Tibial artery (tissue), 4 donors: ENCODE measurements at regions not wholly inside any gene's neighbourhood (a gene's known extent, or its start where the extent isn't known, plus 50 kb on each side); places are given as distances from the start of the nearest gene placed in this dataset.

ENCODE experiments used
- DNase-seq, 2 donors: peaks; one replicate each; pipeline ENCODE4 v3.0.0-alpha.2; 2019
- H3K27ac ChIP-seq, 2 donors: fragments of 200-600 bp; sonication (generic) in 1 of 2; 1 replicate in 1 of 2; 2 replicates in 1 of 2; pipeline ENCODE4 v1.5.1; 2018 to 2019; ENCODE audit warnings: mild to moderate bottlenecking in 1 of 2
- H3K27me3 ChIP-seq, 2 donors: fragments of 200-600 bp; sonication (generic) in 1 of 2; one replicate each; pipeline versions ENCODE4 v1.5.1 to v1.6.0; 2016 to 2019
- H3K36me3 ChIP-seq, 3 donors: fragments of 200-600 bp; sonication (generic) in 2 of 3; one replicate each; pipeline ENCODE4 v1.5.1; 2016 to 2019; ENCODE audit warnings: mild to moderate bottlenecking in 2 of 3
- H3K4me1 ChIP-seq, 4 donors: fragments of 200-600 bp; sonication (generic) in 2 of 4; 1 replicate in 3 of 4; 2 replicates in 1 of 4; pipeline ENCODE4 v1.5.1; 2016 to 2019
- H3K4me3 ChIP-seq, 2 donors: fragments of 200-600 bp; sonication (generic) in 1 of 2; 1 replicate in 1 of 2; 2 replicates in 1 of 2; pipeline ENCODE4 v1.5.1; 2018 to 2019; ENCODE audit warnings: mild to moderate bottlenecking in 2 of 2
- H3K9me3 ChIP-seq, 3 donors: fragments of 200-600 bp; sonication (generic) in 1 of 3; one replicate each; pipeline ENCODE4 v1.5.1; 2016 to 2019
- CTCF ChIP-seq, 2 experiments: fragments of 200-600 bp in 1 of 2; fragments of 450-650 bp in 1 of 2; IDR thresholded peaks; one replicate each; pipeline ENCODE4 v1.5.1; 2017 to 2019; ENCODE audit warnings: antibody characterized with exemption in 2 of 2, mild to moderate bottlenecking in 1 of 2, moderate library complexity in 1 of 2
- intact Hi-C: fragments of 100-400 bp; cut with DNase I; formaldehyde crosslinking; loops from one replicate; pipeline ENCODE4 v1.15.0; 2023; ENCODE audit warnings: low total_unique reads

- Histone ChIP-seq H3K36me3 (no peaks in the 10 kb centered on the region), H3K27ac (no peak overlapping the region), H3K4me3 (no peak overlapping the region), H3K9me3 (no peaks in the 10 kb centered on the region), H3K27me3 (no peaks in the 10 kb centered on the region), H3K4me1 (no peaks in the 10 kb centered on the region)
- intact Hi-C loops: no loop called here
- no peak for DNase-seq
- no peak for TF ChIP-seq CTCF (IDR thresholded peaks at IDR 0.05)
Measured at GRCh38 chr7:136370137-136370536, 393.0 kb upstream of the MTPN start.

- no peak overlapping the region for H3K27ac ChIP-seq
- no peaks in the 10 kb centered on the region for H3K36me3 ChIP-seq
- intact Hi-C loops: no loop called here
- no peak for TF ChIP-seq CTCF (IDR thresholded peaks at IDR 0.05)
- no peaks in the 10 kb centered on the region for H3K27me3 ChIP-seq
- DNase-seq: no peak
- no peak overlapping the region for H3K4me3 ChIP-seq
- H3K4me1 ChIP-seq: no peaks in the 10 kb centered on the region
- H3K9me3 ChIP-seq: no peaks in the 10 kb centered on the region
Measured at GRCh38 chr7:136369225-136369624, 392.1 kb upstream of the MTPN start.

- H3K9me3 ChIP-seq: no peaks in the 10 kb centered on the region
- no peak for TF ChIP-seq CTCF (IDR thresholded peaks at IDR 0.05)
- intact Hi-C loops: no loop called here
- no peaks in the 10 kb centered on the region for H3K36me3 ChIP-seq
- H3K27me3 ChIP-seq: no peaks in the 10 kb centered on the region
- H3K27ac ChIP-seq: no peak overlapping the region
- H3K4me3 ChIP-seq: no peak overlapping the region
- H3K4me1 ChIP-seq: no peaks in the 10 kb centered on the region
- DNase-seq: no peak
Measured at GRCh38 chr7:136359333-136359903, 382.3 kb upstream of the MTPN start.

GRCh38 chr7:136353287-136353686 lies 376.1 kb upstream of the MTPN start:
- intact Hi-C loops: no loop called here
- Histone ChIP-seq H3K4me1 (no peaks in the 10 kb centered on the region), H3K9me3 (no peaks in the 10 kb centered on the region), H3K27ac (no peak overlapping the region), H3K27me3 (no peaks in the 10 kb centered on the region), H3K4me3 (no peak overlapping the region), H3K36me3 (no peaks in the 10 kb centered on the region)
- no peak for TF ChIP-seq CTCF (IDR thresholded peaks at IDR 0.05)
- DNase-seq: no peak

- H3K27ac ChIP-seq: no peak overlapping the region
- no peaks in the 10 kb centered on the region for H3K27me3 ChIP-seq
- H3K4me1 ChIP-seq: no peaks in the 10 kb centered on the region
- H3K4me3 ChIP-seq: no peak overlapping the region
- no peak for TF ChIP-seq CTCF (IDR thresholded peaks at IDR 0.05)
- intact Hi-C loops: no loop called here
- no peak for DNase-seq
- H3K9me3 ChIP-seq: no peaks in the 10 kb centered on the region
- H3K36me3 ChIP-seq: no peaks in the 10 kb centered on the region
Measured at GRCh38 chr7:136348542-136349192, 371.5 kb upstream of the MTPN start.
